ENCODE measurements at regions not wholly inside any gene's neighbourhood (a gene's known extent, or its start where the extent isn't known, plus 50 kb on each side); places are given as distances from the start of the nearest gene placed in this dataset.

- Histone ChIP-seq H4K20me1 (ENCODE audit: control insufficient read depth, extremely low read depth, insufficient read depth, low read length) (no peaks in the 10 kb centered on the region), H3K9ac (ENCODE audit: insufficient read depth, low read length) (no peak overlapping the region), H3K36me3 (ENCODE audit: control insufficient read depth, insufficient read depth, low read length) (no peaks in the 10 kb centered on the region), H3K4me2 (ENCODE audit: extremely low read depth, insufficient read depth, low read length) (no peak overlapping the region), H3K4me3 (replicated peaks in 1 of 4; ENCODE audit: control extremely low read depth in 1 of 4, insufficient read depth in 1 of 4, low read depth in 3 of 4, low read length in 4 of 4) (no peak overlapping the region), H3K27me3 (ENCODE audit: control insufficient read depth, insufficient read depth, low read length) (no peaks in the 10 kb centered on the region), H3K27ac (ENCODE audit: insufficient read depth, low read length) (no peak overlapping the region), H3K79me2 (ENCODE audit: control insufficient read depth, insufficient read depth, low read length) (no peaks in the 10 kb centered on the region), H2AFZ (ENCODE audit: low read length) (no peak overlapping the region), H3K4me1 (ENCODE audit: control insufficient read depth, extremely low read depth, insufficient read depth, low read length) (no peaks in the 10 kb centered on the region), H3K9me3 (ENCODE audit: control insufficient read depth, insufficient read depth, low read depth, low read length) (no peaks in the 10 kb centered on the region)
- DNase-seq (ENCODE audit: low read depth in 2 of 2), result no peak
- TF ChIP-seq, protein P1, sequence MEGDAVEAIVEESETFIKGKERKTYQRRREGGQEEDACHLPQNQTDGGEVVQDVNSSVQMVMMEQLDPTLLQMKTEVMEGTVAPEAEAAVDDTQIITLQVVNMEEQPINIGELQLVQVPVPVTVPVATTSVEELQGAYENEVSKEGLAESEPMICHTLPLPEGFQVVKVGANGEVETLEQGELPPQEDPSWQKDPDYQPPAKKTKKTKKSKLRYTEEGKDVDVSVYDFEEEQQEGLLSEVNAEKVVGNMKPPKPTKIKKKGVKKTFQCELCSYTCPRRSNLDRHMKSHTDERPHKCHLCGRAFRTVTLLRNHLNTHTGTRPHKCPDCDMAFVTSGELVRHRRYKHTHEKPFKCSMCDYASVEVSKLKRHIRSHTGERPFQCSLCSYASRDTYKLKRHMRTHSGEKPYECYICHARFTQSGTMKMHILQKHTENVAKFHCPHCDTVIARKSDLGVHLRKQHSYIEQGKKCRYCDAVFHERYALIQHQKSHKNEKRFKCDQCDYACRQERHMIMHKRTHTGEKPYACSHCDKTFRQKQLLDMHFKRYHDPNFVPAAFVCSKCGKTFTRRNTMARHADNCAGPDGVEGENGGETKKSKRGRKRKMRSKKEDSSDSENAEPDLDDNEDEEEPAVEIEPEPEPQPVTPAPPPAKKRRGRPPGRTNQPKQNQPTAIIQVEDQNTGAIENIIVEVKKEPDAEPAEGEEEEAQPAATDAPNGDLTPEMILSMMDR (conservative IDR thresholded peaks at IDR 0.05 in 1 of 2, IDR thresholded peaks at IDR 0.05 in 1 of 2; ENCODE audit: low read depth in 1 of 2, low read length in 2 of 2), result no peak
- no peak for TF ChIP-seq EZH2 (IDR thresholded peaks at IDR 0.05; ENCODE audit: low read length, missing control alignments)
Measured at GRCh38 chr18:77866351-77866750, 616.7 kb downstream of the GALR1 start.

- no peaks in the 10 kb centered on the region for H3K9me3 ChIP-seq (ENCODE audit: control insufficient read depth, insufficient read depth, low read depth, low read length)
- H3K4me2 ChIP-seq (ENCODE audit: extremely low read depth, insufficient read depth, low read length), result no peak overlapping the region
- H3K36me3 ChIP-seq (ENCODE audit: control insufficient read depth, insufficient read depth, low read length), result no peaks in the 10 kb centered on the region
- no peak overlapping the region for H3K4me3 ChIP-seq (replicated peaks in 1 of 4; ENCODE audit: control extremely low read depth in 1 of 4, insufficient read depth in 1 of 4, low read depth in 3 of 4, low read length in 4 of 4)
- TF ChIP-seq, protein P1 (conservative IDR thresholded peaks at IDR 0.05 in 1 of 2, IDR thresholded peaks at IDR 0.05 in 1 of 2; ENCODE audit: low read depth in 1 of 2, low read length in 2 of 2), result no peak
- no peak for TF ChIP-seq EZH2 (IDR thresholded peaks at IDR 0.05; ENCODE audit: low read length, missing control alignments)
- H3K27ac ChIP-seq (ENCODE audit: insufficient read depth, low read length), result no peak overlapping the region
- H2AFZ ChIP-seq (ENCODE audit: low read length), result no peak overlapping the region
- H3K27me3 ChIP-seq (ENCODE audit: control insufficient read depth, insufficient read depth, low read length), result no peaks in the 10 kb centered on the region
- no peak for DNase-seq (ENCODE audit: low read depth in 2 of 2)
- no peaks in the 10 kb centered on the region for H3K79me2 ChIP-seq (ENCODE audit: control insufficient read depth, insufficient read depth, low read length)
- H3K9ac ChIP-seq (ENCODE audit: insufficient read depth, low read length), result no peak overlapping the region
- H3K4me1 ChIP-seq (ENCODE audit: control insufficient read depth, extremely low read depth, insufficient read depth, low read length), result no peaks in the 10 kb centered on the region
- no peaks in the 10 kb centered on the region for H4K20me1 ChIP-seq (ENCODE audit: control insufficient read depth, extremely low read depth, insufficient read depth, low read length)
Measured at GRCh38 chr18:77870199-77870598, 620.6 kb downstream of the GALR1 start.

- Histone ChIP-seq H3K36me3 (ENCODE audit: control insufficient read depth, insufficient read depth, low read length) (no peaks in the 10 kb centered on the region), H3K4me2 (ENCODE audit: extremely low read depth, insufficient read depth, low read length) (no peak overlapping the region), H3K79me2 (ENCODE audit: control insufficient read depth, insufficient read depth, low read length) (no peaks in the 10 kb centered on the region), H3K9ac (ENCODE audit: insufficient read depth, low read length) (no peak overlapping the region), H3K27ac (ENCODE audit: insufficient read depth, low read length) (no peak overlapping the region), H2AFZ (ENCODE audit: low read length) (no peak overlapping the region), H4K20me1 (ENCODE audit: control insufficient read depth, extremely low read depth, insufficient read depth, low read length) (no peaks in the 10 kb centered on the region), H3K27me3 (ENCODE audit: control insufficient read depth, insufficient read depth, low read length) (no peaks in the 10 kb centered on the region), H3K4me1 (ENCODE audit: control insufficient read depth, extremely low read depth, insufficient read depth, low read length) (no peaks in the 10 kb centered on the region), H3K4me3 (replicated peaks in 1 of 4; ENCODE audit: control extremely low read depth in 1 of 4, insufficient read depth in 1 of 4, low read depth in 3 of 4, low read length in 4 of 4) (no peak overlapping the region), H3K9me3 (ENCODE audit: control insufficient read depth, insufficient read depth, low read depth, low read length) (no peaks in the 10 kb centered on the region)
- DNase-seq (ENCODE audit: low read depth in 2 of 2), result no peak
- TF ChIP-seq, protein P1 (conservative IDR thresholded peaks at IDR 0.05 in 1 of 2, IDR thresholded peaks at IDR 0.05 in 1 of 2; ENCODE audit: low read depth in 1 of 2, low read length in 2 of 2), result no peak
- no peak for TF ChIP-seq EZH2 (IDR thresholded peaks at IDR 0.05; ENCODE audit: low read length, missing control alignments)
Measured at GRCh38 chr18:77870894-77871293, 621.2 kb downstream of the GALR1 start.

Measured in fibroblast of lung (primary cell).